ENCODE measurements at regions not wholly inside any gene's neighbourhood (a gene's known extent, or its start where the extent isn't known, plus 50 kb on each side); places are given as distances from the start of the nearest gene placed in this dataset.
A peak's percentile ranks its signal among the peaks of the same experiment; 100 is the strongest.
"Not testable (repeated sequence)": the region's sequence is repeated elsewhere in the genome, so short reads cannot be mapped to it uniquely, and the experiment has no call there.

DNA sequence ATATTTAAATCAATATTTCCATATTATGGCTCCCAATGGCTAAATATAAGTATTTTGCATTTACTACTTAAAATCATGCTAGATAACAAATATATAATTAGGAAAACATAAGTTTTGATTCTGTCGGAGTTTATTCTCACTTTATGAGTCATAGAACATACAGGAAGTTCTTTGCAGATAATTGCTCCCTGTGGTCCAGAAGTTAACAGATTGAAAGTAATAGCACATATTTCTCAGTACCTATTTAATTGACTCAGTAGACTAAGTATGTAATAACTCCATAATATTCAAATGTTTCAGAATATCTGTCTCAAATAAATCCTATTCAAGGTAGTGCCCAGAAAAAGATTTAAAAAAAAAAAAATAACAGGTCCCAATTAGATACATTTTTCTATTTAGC, 806.0 kb upstream of the ATXN7L3B start:
- no peak for DNase-seq

GRCh38 chr12:73769337-73769736, 768.3 kb upstream of the ATXN7L3B start:
- no peak for DNase-seq

DNA sequence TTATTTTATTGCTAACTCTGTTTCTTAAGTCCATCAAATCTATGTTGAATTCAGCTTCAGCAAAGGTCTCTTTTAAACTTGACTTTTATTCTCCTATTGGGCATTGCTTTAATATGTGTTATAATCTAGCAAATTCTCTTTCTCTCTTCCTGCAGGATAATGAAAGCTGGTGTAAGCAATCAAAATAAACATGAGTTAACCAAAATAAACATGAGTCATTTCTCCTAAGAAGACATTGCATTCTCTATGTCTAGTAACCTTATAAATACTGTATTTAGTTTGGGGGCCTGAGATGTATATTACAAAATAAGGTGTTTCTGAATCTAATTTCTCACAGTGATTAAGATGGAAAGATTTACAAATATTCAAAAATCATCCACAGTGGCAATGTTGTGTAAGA, 739.1 kb upstream of the ATXN7L3B start:
- no peak for DNase-seq

- DNase-seq: no peak
Observed at GRCh38 chr12:73815072-73815645, 722.5 kb upstream of the ATXN7L3B start.

- no peak for DNase-seq
Observed at GRCh38 chr12:73817161-73817560, 720.5 kb upstream of the ATXN7L3B start.

DNA sequence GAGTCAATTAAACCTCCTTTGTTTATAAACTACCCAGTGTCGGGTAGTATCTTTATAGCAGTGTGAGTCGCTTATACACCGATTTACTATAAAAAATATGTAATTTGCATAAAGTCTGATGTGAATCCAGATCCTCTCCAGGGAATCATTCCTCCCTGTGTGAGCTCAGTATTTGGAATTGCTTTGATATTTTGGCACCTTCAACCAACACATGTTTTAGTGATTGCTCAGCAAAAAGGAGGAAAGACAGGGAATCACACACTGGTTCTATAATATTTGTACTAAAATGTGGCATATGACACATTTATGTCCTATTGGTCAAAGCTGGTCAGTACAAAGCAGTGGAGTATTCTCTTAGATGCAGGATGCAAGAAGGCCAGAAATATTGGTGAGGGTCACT, 703.9 kb upstream of the ATXN7L3B start:
- no peak for DNase-seq

GRCh38 chr12:73841963-73842362, 695.7 kb upstream of the ATXN7L3B start:
- DNase-seq: no peak

DNA sequence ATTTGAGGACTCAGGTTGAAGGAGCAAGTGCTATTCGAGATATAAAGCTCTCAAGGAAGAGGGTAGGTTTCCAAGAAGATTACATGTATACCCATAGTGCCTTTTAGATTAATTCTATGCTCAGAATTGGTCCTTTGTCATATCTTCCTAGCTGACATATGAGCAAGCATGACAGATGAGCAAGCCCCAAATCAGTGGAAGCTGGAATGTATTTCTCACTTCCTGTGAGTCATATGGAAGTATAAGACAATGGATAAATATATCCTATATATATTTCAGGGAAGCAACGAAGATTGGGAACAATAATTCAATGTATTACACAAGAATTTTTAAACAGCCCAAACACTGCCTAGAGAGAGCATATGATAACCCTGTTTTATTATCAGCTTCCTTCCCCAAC, 674.1 kb upstream of the ATXN7L3B start:
- no peak for DNase-seq

DNA sequence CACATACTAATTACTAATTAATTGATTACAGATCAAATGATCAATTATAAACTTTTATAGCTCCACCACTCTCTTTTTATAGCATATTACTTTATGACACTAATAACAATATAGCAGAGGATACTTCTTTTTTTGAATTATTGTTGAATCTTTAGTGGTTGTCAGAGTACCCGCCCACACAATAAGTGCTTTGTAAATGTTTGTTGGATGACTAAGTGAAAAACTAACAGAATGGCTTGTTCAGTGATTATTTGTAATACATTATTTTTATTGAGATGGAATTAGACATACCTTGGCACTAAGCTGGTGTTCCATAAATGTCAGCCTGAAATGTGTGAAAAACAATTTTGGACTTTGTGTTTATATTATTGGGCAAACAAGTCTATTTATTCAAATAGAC, 670.5 kb upstream of the ATXN7L3B start:
- no peak for DNase-seq

DNA sequence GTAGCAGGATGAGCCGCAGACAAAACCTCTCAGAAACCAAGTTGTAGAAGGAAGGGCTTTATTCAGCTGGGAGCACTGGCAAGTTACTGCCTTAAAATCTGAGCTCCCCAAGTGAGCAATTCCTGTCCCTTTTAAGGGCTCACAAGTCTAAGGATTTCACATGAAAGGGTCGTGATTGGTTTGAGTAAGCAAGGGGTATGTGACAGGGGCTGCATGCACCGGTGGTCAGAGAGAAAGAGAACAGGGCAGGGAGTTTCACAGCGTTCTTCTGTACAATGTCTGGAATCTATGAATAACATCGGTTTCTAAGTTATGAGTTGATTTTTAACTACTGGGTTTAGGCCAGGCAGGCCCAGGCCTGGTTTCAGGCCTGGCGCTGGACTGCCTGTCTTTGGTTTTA, 660.3 kb upstream of the ATXN7L3B start:
- not testable (repeated sequence) for DNase-seq

DNA sequence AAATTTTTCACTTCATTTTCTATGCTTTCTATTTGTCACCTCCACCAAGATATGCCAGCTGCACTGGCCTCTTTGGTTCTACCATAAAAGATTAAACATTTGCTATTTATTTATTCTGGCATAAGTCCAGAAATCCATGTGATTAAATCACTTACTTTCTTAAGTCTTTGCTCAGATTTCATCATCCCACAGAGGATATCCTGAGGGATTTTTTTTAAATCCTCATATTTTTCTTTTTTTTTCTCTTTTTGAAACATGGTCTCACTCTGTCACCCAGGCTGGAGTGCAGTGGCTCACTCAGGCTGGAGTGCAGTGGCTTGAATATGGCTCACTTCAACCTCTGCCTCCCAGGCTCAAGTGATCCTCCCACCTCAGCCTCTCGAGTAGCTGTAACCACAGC, 645.4 kb upstream of the ATXN7L3B start:
- DNase-seq: peak; percentile 8

DNA sequence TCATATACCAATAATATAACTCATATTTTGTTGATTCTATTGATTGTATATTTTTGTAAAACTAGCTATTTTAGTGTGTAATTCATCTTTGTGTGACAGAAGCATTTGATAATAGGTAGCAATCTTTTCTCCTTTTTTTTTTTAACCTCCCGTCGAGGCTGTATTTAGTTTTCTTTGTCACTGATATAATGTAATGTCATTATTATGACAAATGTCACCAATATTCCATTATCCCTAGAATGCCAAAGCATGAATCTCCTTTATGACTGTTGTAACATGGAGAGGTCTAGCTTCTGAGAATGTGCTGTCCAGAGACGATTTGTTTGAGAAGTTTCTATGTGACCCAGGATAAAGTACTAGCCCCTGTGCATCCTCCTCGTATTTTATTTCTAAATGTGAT, 639.0 kb upstream of the ATXN7L3B start:
- DNase-seq: no peak

DNA sequence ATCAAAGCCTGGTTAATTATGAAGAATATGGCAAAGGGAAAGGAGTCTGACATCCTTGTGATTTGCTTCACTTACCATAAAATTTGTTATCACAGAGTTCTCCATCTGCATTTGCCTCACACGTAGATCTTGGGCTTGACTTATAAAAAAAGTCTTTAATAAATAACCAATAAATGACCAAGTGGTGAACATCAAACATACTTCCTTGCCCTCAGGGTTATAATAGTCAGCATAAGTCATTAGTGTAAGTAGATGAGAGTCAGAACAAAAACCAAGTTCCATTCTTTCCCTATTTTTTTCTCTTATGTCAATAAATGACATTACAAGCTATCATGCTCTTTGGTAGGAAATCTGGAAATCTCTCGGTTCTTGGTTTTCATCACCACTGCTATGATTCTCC, 635.4 kb upstream of the ATXN7L3B start:
- no peak for DNase-seq

DNA sequence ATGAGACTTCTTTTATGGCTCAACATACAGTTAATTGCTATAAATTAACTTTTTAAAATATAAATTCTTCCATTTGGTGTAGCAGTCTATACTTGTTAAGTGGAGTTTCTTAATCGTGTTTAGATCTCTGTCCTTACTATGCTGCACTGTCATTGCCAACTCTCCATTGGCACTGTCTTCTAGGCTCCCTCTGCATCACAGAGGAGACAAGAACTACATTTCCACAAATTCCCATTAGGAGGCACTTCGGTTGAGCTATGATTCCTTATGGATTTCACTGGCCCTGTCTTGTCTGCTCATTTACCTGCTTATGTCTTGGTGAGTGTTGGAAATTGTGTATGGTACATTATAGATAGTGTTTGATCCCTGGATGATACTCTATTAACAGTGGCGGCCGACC, 630.9 kb upstream of the ATXN7L3B start:
- DNase-seq: no peak

GRCh38 chr12:73935817-73936216, 601.8 kb upstream of the ATXN7L3B start:
- DNase-seq: peak; percentile 17

DNA sequence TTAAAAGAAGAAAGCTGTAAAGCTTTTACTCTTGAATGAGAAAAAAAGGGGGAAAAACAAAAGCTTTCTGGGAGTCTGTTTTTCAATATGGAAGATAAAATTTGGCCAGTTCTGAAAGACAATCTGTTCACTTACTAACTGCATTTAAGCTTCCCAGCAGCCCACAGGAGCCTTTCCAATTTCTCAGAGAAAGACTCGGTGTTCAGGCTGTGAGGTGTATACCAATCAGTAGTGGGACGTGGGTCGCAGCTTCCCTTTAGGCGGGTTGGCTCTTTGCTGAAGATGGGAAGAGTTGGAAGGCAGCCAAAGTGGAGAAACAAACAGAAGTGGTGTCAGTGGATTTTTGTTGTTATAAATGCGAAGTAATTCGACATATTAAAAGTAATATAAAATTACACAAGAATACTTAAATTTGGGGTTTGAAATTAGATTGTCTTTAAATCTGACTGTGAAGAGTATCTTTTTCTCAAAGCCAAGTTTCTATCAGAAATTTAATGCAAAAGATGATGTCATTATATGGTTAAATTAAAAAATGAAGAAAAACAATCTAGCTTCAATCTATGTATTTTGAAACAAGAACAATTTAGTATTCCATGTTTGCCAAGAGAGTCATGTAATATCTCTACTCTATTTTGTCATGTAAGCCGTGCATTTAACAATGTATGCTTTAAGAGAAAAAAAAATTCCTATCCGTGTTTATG, 590.2 kb upstream of the ATXN7L3B start:
- DNase-seq: no peak

DNA sequence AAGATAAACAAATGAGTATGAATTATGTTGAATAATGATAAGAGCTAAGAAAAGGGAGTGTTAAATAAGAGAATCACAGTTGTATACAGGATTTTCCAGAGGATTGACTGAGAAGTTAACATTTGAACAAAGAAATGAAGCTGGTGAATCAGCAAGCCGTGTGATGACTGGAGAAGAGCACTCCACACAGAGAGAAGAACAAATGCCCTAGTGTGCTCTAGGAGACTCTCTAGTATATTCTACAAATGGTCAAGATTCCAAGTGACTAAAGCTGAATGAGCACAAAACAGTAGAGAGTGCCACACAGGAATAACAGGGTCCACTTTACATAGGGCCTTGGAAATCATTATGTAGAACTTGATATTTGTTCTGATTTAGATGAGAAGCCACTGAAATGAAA, 587.1 kb upstream of the ATXN7L3B start:
- no peak for DNase-seq

- no peak for DNase-seq
Observed at GRCh38 chr12:73951956-73952703, 585.5 kb upstream of the ATXN7L3B start.

GRCh38 chr12:73964641-73965040, 573.0 kb upstream of the ATXN7L3B start:
- DNase-seq: no peak

DNA sequence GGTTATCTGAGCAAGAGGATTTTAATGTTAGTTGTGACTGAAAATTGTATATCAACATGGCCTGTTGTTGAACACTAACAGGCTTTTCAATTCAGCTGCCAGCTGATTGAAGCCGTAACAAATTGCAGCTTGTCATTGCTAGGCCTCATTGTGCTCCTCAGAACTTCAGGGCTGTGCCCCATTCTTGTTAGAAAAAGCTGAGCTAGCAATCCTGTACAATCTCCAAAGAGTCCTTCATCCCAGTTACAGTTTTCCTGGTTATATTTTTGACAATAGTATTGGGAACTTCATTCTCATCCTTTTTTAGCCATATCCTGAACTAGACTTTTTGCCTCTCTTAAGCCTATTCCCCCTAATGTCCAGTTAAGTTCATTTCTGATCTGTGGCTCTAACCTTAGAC, 564.1 kb upstream of the ATXN7L3B start:
- DNase-seq: no peak

GRCh38 chr12:73984552-73984951, 553.1 kb upstream of the ATXN7L3B start:
- DNase-seq: no peak

GRCh38 chr12:73991138-73991537, 546.5 kb upstream of the ATXN7L3B start:
- DNase-seq: no peak

DNA sequence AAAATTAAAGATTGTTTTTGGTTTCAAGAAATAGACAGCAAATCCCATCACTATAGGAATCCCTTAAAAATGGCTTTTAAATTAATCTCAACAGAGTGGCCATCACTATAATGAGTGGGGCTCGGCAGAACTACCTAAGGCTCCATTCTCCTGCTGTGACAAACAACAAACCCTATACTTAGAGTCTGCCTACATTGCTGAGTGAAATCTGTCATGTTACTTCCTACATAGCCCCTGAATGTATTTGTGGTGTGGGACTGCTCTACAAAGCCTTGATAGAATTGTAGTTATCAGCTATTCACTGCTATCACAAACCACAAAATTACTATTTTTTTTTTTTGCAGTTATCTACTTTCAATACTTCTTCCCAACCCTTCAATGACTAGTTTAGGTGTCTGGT, 538.7 kb upstream of the ATXN7L3B start:
- no peak for DNase-seq

DNA sequence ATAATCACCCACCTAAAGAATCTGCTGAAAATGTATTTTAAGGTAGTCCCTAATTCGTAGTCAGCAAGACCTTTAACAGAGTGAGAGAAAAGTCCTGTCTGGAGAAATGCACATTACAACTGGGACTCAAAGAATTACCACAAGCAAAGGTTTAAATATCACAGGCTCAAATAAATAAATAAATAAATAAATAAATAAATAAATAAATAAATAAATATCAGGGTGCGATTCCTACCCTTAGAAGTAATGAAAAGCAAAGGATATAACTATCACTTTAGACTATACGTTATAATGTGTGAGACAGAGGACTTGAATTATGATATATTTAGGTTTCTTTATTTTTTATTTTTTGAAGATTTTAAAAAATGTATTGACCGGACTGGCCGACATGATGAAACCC, 522.5 kb upstream of the ATXN7L3B start:
- DNase-seq: no peak
